ENCODE measurements at regions not wholly inside any gene's neighbourhood (a gene's known extent, or its start where the extent isn't known, plus 50 kb on each side); places are given as distances from the start of the nearest gene placed in this dataset.

DNA sequence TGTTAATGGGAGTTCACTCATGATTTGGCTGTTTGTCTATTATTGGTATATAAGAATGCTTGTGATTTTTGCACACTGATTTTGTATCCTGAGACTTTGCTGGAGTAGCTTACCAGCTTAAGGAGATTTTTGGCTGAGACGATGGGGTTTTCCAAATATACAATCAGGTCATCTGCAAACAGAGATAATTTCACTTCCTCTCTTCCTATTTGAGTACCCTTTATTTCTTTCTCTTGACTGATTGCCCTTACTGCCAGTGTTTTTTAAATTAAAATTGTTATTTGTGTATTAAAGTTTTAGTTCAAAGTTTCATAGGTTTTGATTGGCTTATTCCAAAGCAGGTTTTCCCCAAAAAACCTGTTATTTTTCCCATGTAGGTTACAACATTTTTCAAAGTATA, 390.5 kb upstream of the RBMS3 start:
- no peak for DNase-seq (ENCODE audit: low spot score)
- in situ Hi-C loops (cut with MboI; ENCODE audit: low sequenced_read_pairs, unreplicated experiment) = no loop called here
- TF ChIP-seq, protein P1, sequence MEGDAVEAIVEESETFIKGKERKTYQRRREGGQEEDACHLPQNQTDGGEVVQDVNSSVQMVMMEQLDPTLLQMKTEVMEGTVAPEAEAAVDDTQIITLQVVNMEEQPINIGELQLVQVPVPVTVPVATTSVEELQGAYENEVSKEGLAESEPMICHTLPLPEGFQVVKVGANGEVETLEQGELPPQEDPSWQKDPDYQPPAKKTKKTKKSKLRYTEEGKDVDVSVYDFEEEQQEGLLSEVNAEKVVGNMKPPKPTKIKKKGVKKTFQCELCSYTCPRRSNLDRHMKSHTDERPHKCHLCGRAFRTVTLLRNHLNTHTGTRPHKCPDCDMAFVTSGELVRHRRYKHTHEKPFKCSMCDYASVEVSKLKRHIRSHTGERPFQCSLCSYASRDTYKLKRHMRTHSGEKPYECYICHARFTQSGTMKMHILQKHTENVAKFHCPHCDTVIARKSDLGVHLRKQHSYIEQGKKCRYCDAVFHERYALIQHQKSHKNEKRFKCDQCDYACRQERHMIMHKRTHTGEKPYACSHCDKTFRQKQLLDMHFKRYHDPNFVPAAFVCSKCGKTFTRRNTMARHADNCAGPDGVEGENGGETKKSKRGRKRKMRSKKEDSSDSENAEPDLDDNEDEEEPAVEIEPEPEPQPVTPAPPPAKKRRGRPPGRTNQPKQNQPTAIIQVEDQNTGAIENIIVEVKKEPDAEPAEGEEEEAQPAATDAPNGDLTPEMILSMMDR (IDR thresholded peaks at IDR 0.05; ENCODE audit: borderline replicate concordance, control extremely low read depth, extremely low read depth, insufficient read depth, missing control alignments) = no peak

DNA sequence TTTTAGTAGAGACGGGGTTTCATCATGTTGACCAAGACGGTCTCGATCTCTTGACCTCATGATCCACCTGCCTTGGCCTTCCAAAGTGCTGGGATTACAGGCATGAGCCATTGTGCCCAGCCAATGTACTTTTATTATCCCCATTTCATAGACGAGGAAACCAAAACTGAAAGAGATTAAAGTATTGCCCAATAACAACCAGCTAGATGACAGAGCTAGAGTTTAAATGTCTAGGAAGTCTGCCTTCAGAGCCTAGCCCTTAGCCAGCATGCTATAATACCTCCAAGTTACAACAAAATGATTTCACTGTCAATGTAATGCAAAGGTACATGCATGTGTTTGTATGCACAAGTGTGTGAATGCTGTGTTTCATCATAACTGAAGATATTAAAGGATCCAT, 389.4 kb upstream of the RBMS3 start:
- no peak for DNase-seq (ENCODE audit: low spot score)
- in situ Hi-C loops (cut with MboI; ENCODE audit: low sequenced_read_pairs, unreplicated experiment) = no loop called here
- TF ChIP-seq, protein P1 (IDR thresholded peaks at IDR 0.05; ENCODE audit: borderline replicate concordance, control extremely low read depth, extremely low read depth, insufficient read depth, missing control alignments) = no peak

DNA sequence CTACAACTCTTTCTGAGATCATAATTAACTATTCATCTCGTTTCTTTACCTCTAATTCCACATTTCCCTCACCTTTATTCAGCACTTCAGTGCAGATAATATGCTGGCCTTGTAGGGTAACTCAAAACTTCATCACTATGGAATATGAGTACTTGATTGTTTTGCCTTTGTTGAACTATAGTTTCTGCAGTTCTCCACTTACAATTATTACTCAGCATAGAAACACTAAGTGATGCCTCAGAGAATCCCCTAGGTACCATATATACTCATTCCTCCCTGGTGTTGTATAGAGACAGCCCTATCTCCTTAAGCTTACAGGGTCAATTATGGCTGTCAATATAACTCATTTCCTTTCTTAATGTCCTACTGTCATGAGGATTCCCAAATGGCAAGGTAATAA, 380.6 kb upstream of the RBMS3 start:
- in situ Hi-C loops (cut with MboI; ENCODE audit: low sequenced_read_pairs, unreplicated experiment) = no loop called here
- no peak for DNase-seq (ENCODE audit: low spot score)
- TF ChIP-seq, protein P1 (IDR thresholded peaks at IDR 0.05; ENCODE audit: borderline replicate concordance, control extremely low read depth, extremely low read depth, insufficient read depth, missing control alignments) = no peak

DNA sequence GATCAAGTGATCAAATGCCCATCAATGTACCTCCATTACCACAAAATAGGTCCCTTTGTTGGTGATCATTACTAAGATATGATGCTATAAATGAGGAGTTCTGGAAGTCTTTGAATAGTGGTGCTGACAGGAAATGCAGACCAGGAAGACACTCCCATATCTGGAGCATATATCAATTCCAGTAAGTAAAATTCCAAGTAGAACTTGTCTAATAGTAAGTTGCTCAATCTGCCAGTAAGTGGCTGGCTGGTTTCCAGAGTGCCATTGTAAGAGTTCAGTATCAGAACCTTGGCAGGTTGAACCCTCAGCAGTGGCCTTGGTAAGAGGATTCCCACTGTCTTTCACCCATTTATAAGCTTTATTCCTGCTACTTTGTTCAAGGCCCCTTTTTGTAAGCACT, 379.9 kb upstream of the RBMS3 start:
- DNase-seq (ENCODE audit: low spot score) = no peak
- in situ Hi-C loops (cut with MboI; ENCODE audit: low sequenced_read_pairs, unreplicated experiment) = no loop called here
- TF ChIP-seq, protein P1 (IDR thresholded peaks at IDR 0.05; ENCODE audit: borderline replicate concordance, control extremely low read depth, extremely low read depth, insufficient read depth, missing control alignments) = no peak

DNA sequence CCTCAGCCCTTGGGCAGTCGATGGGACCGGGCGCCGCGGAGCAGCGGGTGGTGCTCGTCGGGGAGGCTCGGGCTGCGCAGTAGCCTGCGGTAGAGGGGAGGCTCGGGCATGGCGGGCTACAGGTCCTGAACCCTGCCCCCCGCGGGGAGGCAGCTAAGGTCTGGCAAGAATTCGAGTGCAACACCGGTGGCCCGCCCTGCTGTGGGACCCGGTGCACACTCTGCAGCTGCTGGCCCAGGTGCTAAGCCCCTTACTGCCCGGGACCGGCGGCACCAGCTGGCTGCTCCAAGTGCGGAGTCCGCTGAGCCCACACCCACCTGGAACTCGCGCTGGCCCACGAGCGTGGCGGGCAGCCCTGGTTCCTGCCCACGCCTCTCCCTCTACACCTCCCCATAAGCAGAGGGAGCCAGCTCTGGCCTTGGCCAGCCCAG, 377.7 kb upstream of the RBMS3 start:
- TF ChIP-seq, protein P1 (IDR thresholded peaks at IDR 0.05; ENCODE audit: borderline replicate concordance, control extremely low read depth, extremely low read depth, insufficient read depth, missing control alignments) = no peak
- in situ Hi-C loops (cut with MboI; ENCODE audit: low sequenced_read_pairs, unreplicated experiment) = no loop called here
- no peak for DNase-seq (ENCODE audit: low spot score)

DNA sequence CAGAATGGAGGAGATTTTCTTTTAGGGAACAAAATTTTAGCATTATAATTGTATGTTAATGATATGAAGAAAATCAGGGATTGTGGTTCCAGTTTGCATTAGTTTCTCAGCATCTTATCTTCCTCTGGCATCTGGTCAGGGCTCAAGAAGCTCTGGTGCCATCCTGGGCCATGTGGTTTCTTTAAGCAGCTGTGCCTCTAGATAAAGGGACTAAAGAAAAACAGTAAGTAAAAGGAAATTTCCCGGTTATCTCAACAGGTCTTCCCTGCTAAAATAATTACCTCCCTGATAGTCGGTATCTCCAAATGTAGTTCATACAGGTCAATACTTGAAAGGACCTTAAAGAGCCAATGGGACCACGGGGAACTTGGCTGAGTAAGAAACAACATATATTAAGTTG, 375.1 kb upstream of the RBMS3 start:
- no peak for DNase-seq (ENCODE audit: low spot score)
- TF ChIP-seq, protein P1 (IDR thresholded peaks at IDR 0.05; ENCODE audit: borderline replicate concordance, control extremely low read depth, extremely low read depth, insufficient read depth, missing control alignments) = no peak
- in situ Hi-C loops (cut with MboI; ENCODE audit: low sequenced_read_pairs, unreplicated experiment) = no loop called here
